ENCODE measurements at regions not wholly inside any gene's neighbourhood (a gene's known extent, or its start where the extent isn't known, plus 50 kb on each side); places are given as distances from the start of the nearest gene placed in this dataset.

- no peak for TF ChIP-seq POLR2A (IDR thresholded peaks at IDR 0.05; ENCODE audit: low read length)
- no peak for TF ChIP-seq GATA1 (IDR thresholded peaks at IDR 0.05; ENCODE audit: low read depth, low read length)
Measured at GRCh38 chr7:10036693-10037092, 937.0 kb upstream of the PHF14 start.

Data from erythroblast (primary cell).